ENCODE measurements at regions not wholly inside any gene's neighbourhood (a gene's known extent, or its start where the extent isn't known, plus 50 kb on each side); places are given as distances from the start of the nearest gene placed in this dataset.

DNA sequence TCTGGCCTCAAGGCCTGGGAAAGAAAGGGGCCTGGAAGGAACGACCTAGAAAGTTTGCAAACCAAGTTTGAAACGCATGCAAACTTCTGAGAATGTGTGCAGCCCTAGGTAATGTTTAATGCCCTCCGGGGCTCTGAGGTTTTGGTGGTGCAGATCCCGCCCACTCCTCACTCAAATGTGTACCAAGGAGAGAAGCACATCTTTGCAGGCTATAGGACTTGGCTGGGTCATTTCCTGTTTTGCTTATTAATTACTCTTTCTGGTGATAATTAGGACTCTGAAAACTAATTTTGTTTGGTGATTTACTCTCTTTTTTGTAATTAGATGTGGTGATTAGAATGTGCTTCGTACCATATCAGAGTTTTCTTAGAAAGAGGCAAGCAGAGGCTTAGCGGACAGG lies 625.9 kb upstream of the CADM1 start:
- no peak for DNase-seq

DNA sequence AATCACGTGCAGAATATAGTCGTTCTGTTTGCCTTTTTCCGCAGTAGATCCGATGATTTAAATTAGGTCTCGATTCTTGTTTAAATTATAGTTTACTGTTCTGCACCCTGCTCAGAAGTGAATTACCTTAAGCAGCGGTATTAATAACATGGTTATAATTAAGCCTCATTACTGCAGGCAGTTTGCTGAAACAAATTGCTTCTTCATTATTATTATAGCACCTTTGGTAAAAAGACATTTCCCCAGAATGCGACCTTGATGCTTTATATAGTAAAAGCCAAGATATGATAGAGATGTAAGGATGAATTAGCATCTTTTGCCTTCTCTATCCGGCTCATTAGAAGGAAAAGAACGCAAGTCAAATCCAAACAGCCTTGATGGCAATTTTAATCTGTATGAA lies 625.2 kb upstream of the CADM1 start:
- peak; percentile 61 for DNase-seq

DNA sequence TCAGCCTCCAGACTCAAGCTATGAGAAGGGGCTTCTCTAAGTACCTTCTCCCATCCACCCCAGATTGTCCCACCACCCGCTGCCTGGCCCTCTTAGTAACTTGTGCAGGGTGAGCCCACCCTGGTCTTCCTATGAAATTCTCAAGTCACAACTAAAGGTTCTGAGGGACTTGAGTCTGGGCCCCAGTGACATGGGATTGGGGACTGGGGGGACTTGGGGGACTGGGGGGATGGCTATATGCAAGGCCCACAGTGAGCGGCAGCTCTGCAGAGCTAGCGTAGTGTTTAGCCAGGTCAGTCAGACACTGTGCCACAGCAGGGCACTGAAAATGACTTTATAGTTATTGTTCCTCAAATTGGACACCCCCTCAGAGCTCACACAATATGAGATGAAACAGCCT lies 622.3 kb upstream of the CADM1 start:
- DNase-seq = no peak

DNA sequence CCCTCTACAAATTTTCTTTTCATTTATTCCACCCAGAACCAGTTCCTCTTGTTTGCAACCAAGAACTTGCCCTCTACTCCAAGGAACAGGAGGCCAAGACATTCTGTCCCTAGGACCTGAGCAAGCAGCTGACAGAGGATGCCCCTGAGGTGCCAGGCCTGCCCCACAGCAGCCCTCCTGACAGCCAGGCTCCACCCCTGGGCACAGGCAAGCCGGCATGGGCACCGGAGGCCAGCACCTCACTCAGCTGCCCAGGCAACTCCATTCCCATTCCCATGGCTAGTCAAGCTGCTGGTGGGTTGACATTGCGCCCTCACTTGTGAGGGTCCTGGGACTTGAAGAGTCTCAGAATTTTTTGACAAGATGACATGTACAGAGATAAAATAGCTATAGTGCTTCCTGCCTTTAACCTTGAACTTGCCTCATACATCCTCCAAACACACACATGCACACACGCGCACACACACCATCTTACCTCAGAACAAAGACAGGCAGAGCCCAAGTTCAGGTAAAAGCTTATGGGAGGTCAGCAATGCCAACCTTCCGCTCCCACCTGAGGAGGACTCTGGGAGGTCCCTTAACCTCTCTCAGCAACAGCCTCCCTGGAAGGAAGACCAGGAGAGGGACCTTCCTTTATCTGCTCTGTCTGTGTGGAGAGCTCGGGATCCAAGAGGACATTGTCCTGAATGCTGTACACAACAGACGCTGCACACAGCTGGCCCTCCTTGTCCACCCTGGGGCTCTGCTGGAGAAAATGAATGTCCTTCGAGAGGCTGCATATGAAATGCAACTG lies 620.9 kb upstream of the CADM1 start:
- DNase-seq = no peak

DNA sequence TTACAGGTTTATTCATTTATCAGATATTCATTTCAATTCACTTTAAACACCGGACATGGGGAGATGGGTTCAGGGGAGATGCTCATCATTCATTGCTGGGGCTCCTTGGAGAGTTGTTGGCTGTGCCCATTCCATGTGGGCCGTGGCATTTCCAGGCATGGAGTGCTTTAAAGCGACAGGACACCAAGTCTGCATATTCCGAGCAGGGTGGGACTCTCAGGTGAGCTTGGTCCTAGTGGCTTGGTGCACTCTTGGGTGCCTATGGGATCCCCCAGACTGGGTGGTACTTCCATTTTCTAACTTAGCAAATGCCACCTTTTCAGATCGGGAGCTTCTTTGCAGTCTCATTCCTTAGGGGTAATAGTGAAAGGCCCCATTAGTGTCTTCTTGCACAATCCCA lies 619.5 kb upstream of the CADM1 start:
- no peak for DNase-seq

DNA sequence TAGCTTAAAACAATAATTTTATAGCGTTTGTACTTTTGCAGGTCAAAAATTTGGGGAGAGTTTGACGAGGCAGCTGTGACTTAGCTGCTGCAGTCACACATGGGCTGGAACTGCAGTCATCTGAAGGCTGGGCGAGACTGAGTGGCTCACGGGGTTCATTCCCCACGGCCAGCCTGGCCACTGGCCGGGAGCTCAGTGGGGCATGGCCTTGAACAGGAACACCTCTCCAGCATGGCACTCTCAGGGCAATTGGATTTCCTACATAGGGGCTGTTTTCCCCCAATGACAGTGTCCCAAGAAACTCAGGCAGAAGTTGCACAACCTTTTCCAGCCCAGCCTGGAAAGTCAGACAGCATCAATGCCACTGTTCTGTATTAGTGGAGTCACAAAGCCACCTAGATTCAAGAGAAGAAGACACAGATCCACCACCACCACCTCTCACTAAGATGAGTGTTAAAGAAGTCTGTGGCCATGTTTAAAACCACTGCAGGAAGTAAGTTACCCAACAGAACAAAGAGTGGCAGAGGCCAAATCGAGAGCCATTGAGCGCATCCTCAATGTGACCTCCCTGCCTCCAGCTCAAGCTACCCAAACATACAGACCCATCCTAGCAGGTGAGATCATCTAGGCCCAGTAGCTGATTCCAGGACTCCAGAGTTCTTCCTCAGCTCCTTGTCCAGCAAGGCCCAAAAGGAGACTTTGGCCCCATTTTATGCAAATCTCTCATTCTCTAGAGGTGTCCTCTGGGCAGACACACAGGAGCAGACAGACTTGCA lies 618.7 kb upstream of the CADM1 start:
- DNase-seq = no peak

DNA sequence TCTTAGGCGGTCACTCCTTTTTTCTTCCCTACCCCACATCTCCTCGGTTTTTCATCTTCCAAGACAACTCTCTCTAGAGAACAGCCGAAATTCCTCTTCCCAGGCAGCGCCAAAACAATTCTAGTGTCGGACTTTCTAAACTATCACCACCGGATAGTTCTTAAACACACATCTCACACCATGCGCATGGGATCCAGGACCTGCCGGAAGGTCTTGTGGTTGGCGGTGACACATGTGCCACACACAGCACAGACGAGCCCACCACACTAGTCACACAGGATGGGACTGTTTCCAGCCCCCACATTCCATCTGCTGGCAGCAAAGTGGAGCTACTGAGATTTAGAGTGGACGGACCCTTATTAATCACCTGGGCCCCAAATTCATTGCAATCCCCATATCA lies 614.9 kb upstream of the CADM1 start:
- DNase-seq = no peak

DNA sequence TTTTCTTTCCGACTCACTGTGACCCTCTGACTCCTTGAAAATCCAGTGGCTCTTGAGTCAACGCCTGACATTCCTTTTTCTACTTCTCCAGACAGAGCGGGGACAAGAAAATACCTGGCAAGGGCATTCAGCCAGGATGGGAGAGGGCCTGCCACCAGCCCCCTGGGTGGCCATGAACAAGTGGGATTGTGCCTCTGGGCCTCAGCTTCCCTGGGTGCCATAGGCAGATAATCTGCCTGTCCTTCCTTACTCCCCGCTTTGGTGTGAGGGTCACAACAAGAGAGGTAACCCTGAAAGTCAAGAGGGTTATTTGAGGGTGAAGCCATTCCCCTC lies 613.9 kb upstream of the CADM1 start:
- no peak for DNase-seq

DNA sequence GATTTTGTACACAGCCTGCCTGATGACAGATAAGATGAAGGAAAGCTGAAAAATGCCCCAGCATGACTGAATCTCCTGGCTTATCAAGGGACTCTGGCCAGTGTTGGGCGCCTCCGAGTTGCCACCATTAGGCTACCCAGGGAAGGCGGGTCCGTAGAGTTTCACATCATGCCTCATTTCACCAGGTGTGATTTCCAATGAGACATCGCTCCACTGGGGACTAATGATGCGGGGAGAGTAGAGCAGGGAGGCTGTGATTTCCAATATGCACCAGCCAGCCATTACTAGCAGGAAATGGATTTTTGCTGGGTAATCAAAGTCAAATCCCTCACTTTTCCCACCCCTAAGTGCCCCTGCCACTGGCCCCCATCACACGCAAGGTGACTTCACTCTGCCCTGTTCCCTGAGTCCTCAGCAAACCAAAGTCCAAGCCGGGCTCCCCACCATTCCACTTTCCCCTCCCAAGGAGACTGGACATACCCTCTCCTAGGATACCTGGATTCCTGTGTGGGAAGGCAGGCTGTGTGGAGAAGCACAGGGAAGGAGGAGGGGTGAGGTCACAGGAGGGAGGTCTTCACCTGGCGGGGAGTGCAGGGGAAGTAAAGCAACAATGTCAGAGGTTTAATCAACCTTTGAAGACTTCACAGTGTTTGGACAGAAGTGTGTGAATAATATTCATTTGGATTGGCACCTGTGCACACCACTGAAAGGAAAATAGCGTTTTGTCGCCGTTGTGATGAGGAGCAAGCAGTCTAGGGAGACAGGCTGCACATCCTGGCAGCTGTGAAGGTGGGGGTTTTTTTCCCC lies 613.3 kb upstream of the CADM1 start:
- DNase-seq = no peak

DNA sequence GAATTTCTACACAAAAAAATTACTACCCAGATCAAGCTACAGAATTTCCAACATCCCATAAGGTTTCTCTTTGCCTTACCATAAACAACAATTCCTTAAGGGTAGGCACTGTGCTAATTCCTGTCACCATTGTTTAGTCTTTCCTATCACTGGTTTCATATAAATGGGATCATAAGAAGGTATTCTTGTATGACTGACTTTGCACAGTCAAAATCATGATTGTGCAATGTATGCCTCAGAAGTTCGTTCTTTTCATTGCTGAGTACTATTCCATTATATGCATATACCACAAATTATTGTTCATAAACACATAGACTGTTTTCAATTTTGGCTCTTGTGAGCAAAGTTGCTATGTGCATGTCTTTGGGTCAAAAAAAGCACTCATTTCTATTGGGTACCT lies 611.6 kb upstream of the CADM1 start:
- no peak for DNase-seq

DNA sequence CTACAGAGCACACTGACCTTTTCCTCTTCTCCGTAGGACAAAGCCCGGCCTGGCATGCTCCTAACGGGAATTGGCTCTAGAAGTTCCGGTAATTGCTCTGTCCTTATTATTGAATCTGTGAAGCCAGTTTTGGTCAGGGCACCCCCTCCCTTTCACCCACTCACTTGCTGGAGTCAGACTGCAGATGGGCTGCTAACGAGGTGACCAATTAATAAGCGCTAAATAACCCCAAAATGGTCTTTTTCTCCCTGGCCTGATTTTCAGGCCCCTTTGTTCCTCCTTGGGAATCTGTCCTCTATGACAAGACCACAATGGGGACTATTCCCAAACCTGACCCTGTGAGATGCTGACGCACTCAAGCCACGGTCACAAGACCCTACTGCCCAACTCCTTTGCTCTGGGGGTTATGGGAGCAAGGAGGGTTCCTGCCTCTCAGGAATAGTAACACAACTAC lies 610.0 kb upstream of the CADM1 start:
- DNase-seq = no peak

DNA sequence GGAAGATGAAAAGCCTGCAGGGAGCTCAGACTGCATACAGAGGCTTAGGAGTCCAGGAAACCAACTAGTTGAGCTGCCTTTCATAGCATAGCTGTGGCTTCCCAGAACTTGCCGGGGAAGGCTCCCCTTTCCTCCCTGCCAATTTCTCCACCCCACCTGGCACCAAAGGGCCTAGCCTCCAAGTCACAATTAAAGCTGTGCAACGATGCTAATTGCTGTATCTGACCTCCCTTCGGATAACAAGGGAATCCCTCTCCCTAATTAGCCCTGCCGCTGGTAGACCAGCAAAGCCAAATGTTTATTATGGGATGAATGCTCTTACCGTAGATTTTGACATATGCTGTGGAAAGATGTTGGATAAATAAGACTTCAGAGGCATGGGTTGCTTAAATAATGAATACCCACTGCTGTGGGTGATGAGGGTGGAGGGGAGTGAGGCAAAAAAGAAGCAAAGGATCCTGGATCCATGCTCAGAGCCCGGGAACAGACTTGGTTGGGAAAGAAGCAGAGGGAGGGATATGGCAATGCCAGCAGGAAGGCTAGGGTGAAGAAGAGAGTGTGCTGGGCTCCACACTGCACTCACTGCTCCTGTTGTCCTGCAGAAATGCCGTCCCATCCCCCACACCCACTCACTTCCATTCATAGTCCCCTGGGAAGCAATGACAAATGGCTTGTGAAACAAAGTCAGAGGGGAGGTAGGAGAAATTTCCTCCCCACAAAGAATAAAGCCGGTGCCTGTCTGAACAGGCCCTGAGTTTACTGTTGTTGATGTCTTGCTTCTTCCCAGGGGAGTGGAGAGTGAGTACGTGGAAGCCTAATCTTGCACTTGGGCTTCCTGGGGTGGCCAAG lies 608.1 kb upstream of the CADM1 start:
- peak; percentile 37 for DNase-seq

DNA sequence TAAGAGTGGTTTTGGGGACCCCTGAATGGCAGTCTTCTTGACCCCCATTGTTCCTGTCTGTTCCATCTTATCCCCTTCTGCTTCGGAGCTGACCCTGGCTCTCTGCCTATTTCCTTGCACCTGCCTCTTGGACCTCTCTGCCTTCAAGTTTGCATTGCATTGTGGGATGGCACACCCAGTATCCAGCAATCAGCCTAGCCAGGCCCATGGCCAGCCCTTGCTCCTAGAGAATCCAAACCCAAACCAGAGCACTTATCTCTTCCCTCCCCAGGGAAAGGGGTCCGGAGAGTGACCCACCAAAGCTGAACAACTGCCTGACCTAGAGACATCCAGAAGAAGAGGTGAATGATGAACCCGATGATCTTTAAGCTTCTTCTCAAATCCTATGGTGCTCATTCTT lies 607.3 kb upstream of the CADM1 start:
- DNase-seq = no peak

DNA sequence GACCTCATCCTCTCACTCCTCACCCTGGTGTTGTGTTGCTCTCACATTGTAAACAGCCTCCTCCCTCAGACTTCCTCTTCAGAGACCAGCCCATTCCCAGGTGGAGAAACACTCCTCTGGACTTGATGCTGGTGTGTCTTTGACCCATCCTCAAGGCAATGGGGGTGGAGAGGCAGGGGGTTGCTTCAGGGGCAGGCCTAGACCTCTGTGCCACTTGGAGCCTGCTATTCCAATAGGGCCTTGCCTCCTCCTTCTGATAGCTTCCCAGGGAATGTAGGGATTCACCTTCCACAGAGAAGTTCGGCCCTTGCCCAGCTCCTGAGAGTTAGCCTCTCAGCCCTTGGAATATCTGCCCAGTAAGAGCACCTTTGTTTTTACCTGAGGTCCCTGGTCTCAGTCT lies 606.6 kb upstream of the CADM1 start:
- no peak for DNase-seq

DNA sequence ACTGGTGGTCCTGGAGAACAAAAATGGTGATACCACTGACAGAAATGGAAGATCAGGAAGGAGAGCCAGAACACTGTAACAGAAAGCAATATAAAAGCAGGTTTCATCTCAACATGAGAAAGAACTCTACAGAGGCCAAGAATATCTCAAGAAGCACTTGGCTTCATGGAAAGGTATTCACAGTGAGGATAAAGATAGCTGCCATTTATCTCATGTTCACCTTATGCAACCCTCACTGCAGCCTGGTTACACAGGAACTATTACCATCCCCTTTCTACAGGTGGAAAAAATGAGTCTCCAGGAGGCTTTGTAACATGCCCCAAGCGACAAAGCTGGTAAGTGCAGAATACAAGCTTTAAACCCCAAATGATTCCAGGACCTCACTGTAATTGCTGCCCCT lies 606.1 kb upstream of the CADM1 start:
- no peak for DNase-seq

DNA sequence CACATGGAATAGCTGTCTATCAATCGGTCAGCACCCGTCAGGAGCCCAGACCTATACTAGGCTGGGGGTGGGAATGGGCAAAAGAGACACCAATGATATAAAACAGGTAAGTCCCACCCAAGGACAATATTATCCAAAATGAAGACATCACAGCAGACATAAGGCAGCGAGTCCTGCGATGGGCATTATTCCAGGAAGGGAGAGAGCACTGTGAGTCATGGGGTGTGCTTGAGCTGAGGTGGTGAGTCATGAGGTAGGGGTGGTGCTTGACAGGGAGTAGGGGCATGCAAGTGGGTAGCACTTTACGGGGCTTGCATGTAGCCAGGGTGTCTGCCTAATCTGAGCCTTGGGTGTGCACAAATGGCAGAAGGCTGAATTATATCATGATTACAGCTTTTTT lies 605.0 kb upstream of the CADM1 start:
- no peak for DNase-seq

DNA sequence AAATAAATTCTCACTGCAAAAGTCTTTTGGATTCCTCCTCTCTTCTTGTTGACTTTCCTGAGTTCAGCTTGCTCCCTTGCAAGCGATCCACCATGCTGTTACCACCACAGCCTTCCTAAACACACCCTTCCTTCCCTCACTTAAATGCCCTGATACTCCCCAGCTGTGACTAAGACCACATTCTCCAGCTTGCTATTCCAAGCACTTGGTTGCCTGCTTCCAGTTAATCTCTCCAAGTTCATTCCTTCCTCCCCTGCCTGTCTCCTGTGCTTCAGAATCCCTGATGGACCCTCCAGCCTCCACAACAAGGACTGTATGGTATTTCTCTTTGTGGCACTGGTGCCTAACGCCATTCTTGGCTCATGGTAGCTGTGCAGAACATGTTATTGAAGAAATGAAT lies 603.9 kb upstream of the CADM1 start:
- no peak for DNase-seq

DNA sequence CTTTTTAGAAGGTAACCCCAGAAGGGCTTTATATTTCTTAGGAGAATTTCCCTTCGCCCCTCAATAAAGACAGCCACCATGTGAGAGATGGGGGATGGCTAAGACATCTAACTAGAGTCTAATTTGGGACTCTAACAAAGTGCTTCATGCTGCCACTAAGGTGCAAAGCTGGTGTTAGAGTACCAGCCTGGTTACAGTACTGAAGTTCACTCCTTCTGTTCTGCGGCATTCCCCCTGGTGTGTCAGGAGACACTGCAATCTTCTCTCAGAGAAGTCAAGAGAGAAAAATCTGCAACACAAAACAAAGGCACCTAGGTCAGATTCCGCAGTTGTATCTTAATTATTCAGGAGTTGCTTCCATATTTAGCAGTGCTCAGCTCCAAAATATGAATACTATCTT lies 603.0 kb upstream of the CADM1 start:
- DNase-seq = no peak

DNA sequence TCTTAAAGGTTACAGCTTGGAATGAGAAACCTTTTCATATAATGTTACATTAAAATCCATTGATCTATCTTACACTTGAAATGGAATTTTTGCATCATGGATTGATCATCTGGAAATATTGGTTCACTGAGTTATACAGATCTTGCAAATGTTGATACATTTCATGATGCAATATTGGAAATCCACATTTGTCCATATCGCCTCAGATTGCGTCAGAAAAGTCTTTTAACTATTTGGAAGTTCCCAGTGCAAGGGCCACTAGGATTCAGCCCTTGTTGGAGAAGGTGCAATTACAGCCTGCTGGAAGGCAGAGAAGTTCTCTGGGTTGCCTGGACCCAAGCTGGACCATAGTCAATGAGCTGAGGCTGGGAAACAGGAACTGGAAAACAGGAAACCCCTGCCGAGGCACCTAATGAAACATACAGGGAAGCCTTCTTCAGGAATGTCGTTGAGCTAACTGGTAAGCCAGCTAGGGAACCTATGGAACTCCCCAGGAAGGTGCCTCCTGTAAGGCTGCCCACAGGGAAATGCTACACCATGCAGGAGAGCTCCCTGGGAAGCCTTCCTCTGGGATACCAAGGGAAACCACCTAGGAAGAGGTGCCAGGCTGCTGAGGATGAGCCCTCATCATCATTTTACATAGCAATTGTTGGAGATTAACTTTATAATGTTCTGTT lies 600.4 kb upstream of the CADM1 start:
- no peak for DNase-seq

DNA sequence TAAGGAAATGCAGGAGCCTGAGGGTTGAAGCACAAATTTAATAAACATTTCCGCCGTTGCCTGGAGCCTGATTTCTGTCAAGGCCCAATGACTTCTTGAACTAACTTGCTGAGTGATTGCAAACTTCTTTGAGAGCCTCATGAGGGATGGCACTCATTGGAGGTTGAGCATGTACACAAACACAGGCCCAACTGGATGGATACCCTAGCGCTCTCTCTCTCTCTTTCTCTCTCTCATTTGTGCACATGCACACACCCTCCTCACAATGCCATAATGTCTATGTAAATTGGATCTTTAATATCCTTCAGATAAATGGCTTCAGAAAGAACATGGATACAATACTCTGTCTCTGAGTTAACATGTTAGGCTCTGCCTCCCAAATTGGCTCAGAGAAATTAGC lies 597.7 kb upstream of the CADM1 start:
- DNase-seq = no peak

DNA sequence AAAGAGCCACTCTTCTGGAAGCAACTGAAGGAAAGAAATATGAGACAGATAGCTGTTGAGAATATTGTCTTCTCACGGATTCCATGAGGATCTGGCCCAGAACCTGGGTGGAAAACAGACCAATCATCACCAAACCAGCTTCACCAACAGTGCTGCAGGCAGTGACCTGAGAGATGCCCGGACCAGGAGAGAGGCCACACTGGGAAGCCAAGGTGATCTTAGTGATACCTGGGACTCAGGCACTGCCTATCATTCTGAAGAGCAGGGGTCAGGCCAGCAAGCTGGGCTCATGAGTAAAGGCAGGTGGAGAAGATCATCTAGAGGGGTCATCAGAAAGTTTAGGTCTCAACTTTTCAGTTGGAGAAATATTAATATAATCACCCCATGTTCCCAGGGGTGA lies 595.8 kb upstream of the CADM1 start:
- no peak for DNase-seq

DNA sequence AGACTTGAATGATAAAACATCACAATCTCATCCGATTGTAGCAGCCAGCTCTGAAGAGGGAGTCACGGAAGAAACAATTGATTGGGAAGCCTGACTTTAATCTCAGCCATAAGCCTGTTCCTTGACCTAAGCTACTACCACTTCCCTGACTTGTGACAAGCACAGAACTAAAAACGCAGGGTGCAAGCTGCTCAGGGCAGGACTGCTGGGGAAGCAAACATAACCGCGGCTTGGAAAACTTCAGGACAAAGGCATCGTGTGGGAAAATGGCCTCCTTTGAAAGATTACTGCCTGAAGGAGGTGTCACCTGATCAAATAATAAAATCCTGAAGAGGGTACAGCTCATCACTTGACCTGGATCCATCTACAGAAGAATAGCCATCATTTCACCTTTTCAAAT lies 595.3 kb upstream of the CADM1 start:
- no peak for DNase-seq
